Activated B cell treated with CpG ODN at 0.5 μM for 24 hours (primary cell): ENCODE measurements at regions not wholly inside any gene's neighbourhood (a gene's known extent, or its start where the extent isn't known, plus 50 kb on each side); places are given as distances from the start of the nearest gene placed in this dataset.

Source experiments
- ATAC-seq: fragments of 200-7000 bp; cut with Tn5 transposase; one replicate; pipeline ENCODE4 v1.10.0; 2021; ENCODE audit warnings: low read depth, mild to moderate bottlenecking, moderate library complexity
- CTCF ChIA-PET: fragments of 350-600 bp; sonication (Branson Sonifier 250); formaldehyde crosslinking; loops from one replicate; lab custom pipeline; 2021; ENCODE audit warnings: antibody characterized with exemption; lab: Charles Lee
- POLR2A ChIA-PET: fragments of 350-600 bp; sonication (Branson Sonifier 250); formaldehyde crosslinking; loops from one replicate; lab custom pipeline; 2021; ENCODE audit warnings: antibody characterized with exemption; lab: Charles Lee
- DNase-seq: peaks from one replicate; pipeline ENCODE4 v3.0.0; 2022
- H3K27ac Mint-ChIP-seq: one replicate; pipeline ENCODE4 v1.8.0; 2020; ENCODE audit warnings: mixed read lengths
- H3K27me3 Mint-ChIP-seq: one replicate; pipeline ENCODE4 v1.8.0; 2021; ENCODE audit warnings: mixed read lengths
- H3K36me3 Mint-ChIP-seq: one replicate; pipeline ENCODE4 v1.8.0; 2021; ENCODE audit warnings: low read depth, mixed read lengths
- H3K4me1 Mint-ChIP-seq: one replicate; pipeline ENCODE4 v1.8.0; 2021; ENCODE audit warnings: mixed read lengths
- H3K4me3 Mint-ChIP-seq: one replicate; pipeline ENCODE4 v1.8.0; 2020; ENCODE audit warnings: mild to moderate bottlenecking, mixed read lengths
- H3K9me3 Mint-ChIP-seq: one replicate; pipeline ENCODE4 v1.8.0; 2020; ENCODE audit warnings: mixed read lengths
- intact Hi-C: fragments of 100-400 bp; cut with micrococcal nuclease; formaldehyde crosslinking; loops from one replicate; pipeline ENCODE4 v1.15.1; 2024
- TF ChIP-seq, protein P1 (sequence below): fragments of 200-600 bp; IDR thresholded peaks from one replicate; pipeline ENCODE4 v1.8.0; 2022; ENCODE audit warnings: antibody characterized with exemption, mild to moderate bottlenecking

DNA sequence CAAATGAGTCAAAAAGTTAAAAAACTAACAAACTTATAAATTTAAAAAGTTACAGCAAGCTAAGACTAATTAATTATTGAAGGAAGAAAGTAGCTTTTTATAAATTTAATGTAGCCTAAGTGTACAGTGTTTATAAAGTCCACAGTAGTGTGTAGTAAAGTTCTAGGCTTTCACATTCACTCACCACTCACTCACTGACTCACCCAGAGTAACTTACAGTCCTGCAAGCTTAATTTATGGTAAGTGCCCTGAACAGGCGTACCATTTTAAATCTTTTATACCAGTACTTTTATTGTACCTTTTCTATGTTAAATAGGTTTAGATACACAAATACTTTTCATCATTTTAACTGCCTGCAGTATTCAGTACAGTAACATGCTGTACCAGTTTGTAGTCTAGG is 80.0 kb upstream of the C9orf72 start:
- TF ChIP-seq, protein P1, sequence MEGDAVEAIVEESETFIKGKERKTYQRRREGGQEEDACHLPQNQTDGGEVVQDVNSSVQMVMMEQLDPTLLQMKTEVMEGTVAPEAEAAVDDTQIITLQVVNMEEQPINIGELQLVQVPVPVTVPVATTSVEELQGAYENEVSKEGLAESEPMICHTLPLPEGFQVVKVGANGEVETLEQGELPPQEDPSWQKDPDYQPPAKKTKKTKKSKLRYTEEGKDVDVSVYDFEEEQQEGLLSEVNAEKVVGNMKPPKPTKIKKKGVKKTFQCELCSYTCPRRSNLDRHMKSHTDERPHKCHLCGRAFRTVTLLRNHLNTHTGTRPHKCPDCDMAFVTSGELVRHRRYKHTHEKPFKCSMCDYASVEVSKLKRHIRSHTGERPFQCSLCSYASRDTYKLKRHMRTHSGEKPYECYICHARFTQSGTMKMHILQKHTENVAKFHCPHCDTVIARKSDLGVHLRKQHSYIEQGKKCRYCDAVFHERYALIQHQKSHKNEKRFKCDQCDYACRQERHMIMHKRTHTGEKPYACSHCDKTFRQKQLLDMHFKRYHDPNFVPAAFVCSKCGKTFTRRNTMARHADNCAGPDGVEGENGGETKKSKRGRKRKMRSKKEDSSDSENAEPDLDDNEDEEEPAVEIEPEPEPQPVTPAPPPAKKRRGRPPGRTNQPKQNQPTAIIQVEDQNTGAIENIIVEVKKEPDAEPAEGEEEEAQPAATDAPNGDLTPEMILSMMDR, result no peak
- H3K27me3 Mint-ChIP-seq, result no peaks in the 10 kb centered on the region
- DNase-seq (no peak), ATAC-seq (no peak)
- H3K9me3 Mint-ChIP-seq, result no peaks in the 10 kb centered on the region
- H3K4me3 Mint-ChIP-seq, result no peak overlapping the region
- ChIA-PET POLR2A (no interaction called here), CTCF (no interaction called here)
- intact Hi-C loops, result no loop called here
- no peaks in the 10 kb centered on the region for H3K36me3 Mint-ChIP-seq
- H3K4me1 Mint-ChIP-seq, result no peaks in the 10 kb centered on the region
- no peak overlapping the region for H3K27ac Mint-ChIP-seq

DNA sequence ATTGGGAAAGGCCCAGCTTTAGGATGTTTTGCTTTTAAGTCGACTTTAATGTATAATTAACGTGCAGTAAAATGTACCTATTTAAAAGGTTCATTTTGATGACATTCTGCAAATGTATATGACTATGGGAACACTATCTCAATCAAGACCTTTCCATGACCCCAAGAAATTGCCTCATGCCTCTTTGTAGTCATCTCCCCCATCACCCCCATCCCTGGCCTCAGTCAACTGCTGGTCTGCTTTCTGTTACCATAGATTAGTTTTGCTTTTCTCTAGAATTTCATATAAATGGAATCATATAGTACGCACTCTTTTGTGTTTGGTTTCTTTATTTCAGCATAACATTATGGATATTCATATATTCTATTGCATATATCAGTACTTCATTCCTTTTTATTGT is 80.7 kb upstream of the C9orf72 start:
- Mint-ChIP-seq H3K36me3 (no peaks in the 10 kb centered on the region), H3K27me3 (peaks cover under 1% of the 10 kb centered on the region), H3K27ac (no peak overlapping the region), H3K9me3 (no peaks in the 10 kb centered on the region), H3K4me1 (no peaks in the 10 kb centered on the region), H3K4me3 (no peak overlapping the region)
- ChIA-PET POLR2A (no interaction called here), CTCF (no interaction called here)
- no peak for DNase-seq
- intact Hi-C loops, result no loop called here
- TF ChIP-seq, protein P1, result no peak
- no peak for ATAC-seq

DNA sequence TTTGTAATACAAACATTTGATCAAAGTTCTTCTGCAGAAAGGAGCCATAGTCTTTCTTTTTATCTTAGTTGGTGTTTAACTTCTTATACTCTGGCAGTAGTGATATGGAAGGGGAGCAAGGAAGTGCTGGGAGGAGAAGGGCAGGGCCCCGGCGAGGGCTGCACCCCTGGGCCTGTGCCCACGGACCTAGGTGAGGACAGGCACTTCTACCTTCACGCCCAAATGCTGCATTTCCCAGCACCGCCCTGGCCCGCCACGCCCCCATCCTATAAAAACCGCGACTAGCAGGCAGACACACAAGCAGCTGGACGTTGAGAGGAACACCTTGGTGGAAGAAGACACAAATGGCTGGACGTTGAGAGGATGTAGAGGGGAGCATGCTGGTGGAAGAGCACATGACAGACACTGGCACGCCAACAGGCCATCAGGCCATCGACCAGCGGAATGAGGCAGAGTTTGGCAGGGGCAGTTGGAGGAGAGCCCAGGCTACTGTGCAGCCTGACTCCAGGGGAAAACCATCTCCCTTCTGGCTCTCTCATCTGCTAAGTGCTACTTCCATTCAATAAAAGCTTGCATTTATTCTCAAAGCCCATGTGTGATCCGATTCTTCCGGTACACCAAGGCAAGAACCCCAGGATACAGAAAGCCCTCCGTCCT is 81.5 kb upstream of the C9orf72 start:
- CTCF ChIA-PET, result no interaction called here
- H3K9me3 Mint-ChIP-seq, result no peaks in the 10 kb centered on the region
- intact Hi-C loops, result no loop called here
- H3K27me3 Mint-ChIP-seq, result peaks cover 2% of the 10 kb centered on the region
- DNase-seq, result no peak
- H3K27ac Mint-ChIP-seq, result no peak overlapping the region
- ATAC-seq, result no peak
- TF ChIP-seq, protein P1, result no peak
- H3K36me3 Mint-ChIP-seq, result no peaks in the 10 kb centered on the region
- POLR2A ChIA-PET, result no interaction called here
- peaks cover 4% of the 10 kb centered on the region for H3K4me1 Mint-ChIP-seq
- H3K4me3 Mint-ChIP-seq, result no peak overlapping the region

DNA sequence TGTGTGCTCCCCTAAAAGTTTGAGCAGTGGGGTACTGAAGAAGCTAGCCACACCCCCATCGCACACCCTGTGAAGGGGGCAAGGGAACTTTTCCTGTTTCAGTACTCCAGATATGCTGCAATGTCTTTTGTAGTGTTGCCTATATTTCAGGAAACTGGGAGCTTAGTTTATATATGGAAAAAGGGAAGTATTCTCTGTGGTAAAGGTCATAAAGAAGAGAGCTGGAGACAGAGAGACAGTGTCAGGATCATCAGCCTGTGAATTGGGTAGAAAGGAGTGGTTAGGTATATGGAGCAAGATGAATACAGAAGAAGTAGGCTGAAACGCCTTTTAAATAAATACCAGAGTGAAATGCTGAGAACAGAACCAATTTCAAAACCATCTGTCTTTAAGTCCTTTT is 82.2 kb upstream of the C9orf72 start:
- Mint-ChIP-seq H3K27me3 (peaks cover 2% of the 10 kb centered on the region), H3K4me3 (no peak overlapping the region), H3K9me3 (no peaks in the 10 kb centered on the region), H3K36me3 (no peaks in the 10 kb centered on the region), H3K27ac (no peak overlapping the region), H3K4me1 (peaks cover 4% of the 10 kb centered on the region)
- no peak for ATAC-seq
- POLR2A ChIA-PET, result no interaction called here
- DNase-seq, result no peak
- intact Hi-C loops, result no loop called here
- CTCF ChIA-PET, result no interaction called here
- TF ChIP-seq, protein P1, result no peak

DNA sequence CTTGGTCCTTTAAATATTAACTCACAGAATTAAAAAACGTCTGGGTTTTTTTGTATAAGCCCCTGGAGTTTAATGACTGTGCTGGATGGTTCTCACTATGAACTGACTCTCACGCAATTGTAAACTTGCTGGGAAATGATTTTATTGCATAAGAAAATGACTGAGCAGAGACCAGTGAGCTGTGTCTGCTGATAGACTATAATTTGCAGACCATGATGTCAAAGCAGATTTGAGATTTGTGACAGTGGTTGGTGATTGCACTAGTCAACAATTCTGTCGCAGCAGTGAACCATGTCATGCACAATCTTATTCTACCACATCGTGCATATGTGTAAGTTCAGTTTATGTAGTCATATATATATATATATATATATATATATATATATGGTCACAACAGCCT is 85.7 kb upstream of the C9orf72 start:
- no peak for ATAC-seq
- Mint-ChIP-seq H3K27ac (no peak overlapping the region), H3K4me3 (no peak overlapping the region), H3K4me1 (peaks cover 4% of the 10 kb centered on the region), H3K27me3 (peaks cover 4% of the 10 kb centered on the region), H3K36me3 (no peaks in the 10 kb centered on the region), H3K9me3 (no peaks in the 10 kb centered on the region)
- CTCF ChIA-PET, result no interaction called here
- POLR2A ChIA-PET, result no interaction called here
- intact Hi-C loops, result no loop called here
- TF ChIP-seq, protein P1, result no peak
- no peak for DNase-seq
